GM10266 (cell line): ENCODE measurements at regions not wholly inside any gene's neighbourhood (a gene's known extent, or its start where the extent isn't known, plus 50 kb on each side); places are given as distances from the start of the nearest gene placed in this dataset.

ENCODE experiments used
- DNase-seq: peaks from one replicate; pipeline ENCODE4 v3.0.0; 2012; ENCODE audit errors: extremely low spot score
- TF ChIP-seq, protein P1 (sequence below): IDR thresholded peaks from 2 replicates; pipeline ENCODE4 v1.5.1; 2012; ENCODE audit warnings: mild to moderate bottlenecking, low read depth; ENCODE audit not compliant: control insufficient read depth, insufficient read depth; ENCODE audit errors: missing control alignments

DNA sequence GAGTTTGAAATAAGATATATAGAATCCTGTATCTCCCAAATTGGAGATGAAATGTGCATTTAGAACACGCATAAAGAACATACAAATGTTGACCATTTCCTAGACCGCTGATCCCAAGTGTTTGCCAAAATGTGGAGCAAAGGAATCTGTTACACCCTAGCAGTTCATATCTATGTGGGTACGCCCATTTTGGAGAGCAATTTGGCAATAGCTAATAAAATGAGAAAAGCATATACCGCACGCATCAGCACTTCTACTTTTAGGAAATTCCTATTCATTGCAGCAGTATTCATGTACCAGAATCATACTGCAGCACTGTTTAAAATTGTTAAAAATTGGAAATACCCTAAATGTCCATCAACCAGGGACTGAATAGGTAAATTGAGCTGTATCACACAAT is 937.8 kb downstream of the BCL11B start:
- TF ChIP-seq, protein P1, sequence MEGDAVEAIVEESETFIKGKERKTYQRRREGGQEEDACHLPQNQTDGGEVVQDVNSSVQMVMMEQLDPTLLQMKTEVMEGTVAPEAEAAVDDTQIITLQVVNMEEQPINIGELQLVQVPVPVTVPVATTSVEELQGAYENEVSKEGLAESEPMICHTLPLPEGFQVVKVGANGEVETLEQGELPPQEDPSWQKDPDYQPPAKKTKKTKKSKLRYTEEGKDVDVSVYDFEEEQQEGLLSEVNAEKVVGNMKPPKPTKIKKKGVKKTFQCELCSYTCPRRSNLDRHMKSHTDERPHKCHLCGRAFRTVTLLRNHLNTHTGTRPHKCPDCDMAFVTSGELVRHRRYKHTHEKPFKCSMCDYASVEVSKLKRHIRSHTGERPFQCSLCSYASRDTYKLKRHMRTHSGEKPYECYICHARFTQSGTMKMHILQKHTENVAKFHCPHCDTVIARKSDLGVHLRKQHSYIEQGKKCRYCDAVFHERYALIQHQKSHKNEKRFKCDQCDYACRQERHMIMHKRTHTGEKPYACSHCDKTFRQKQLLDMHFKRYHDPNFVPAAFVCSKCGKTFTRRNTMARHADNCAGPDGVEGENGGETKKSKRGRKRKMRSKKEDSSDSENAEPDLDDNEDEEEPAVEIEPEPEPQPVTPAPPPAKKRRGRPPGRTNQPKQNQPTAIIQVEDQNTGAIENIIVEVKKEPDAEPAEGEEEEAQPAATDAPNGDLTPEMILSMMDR, result no peak
- DNase-seq, result no peak

GRCh38 chr14:98341211-98341610 is 930.8 kb downstream of the BCL11B start:
- DNase-seq, result no peak
- TF ChIP-seq, protein P1, result no peak

DNA sequence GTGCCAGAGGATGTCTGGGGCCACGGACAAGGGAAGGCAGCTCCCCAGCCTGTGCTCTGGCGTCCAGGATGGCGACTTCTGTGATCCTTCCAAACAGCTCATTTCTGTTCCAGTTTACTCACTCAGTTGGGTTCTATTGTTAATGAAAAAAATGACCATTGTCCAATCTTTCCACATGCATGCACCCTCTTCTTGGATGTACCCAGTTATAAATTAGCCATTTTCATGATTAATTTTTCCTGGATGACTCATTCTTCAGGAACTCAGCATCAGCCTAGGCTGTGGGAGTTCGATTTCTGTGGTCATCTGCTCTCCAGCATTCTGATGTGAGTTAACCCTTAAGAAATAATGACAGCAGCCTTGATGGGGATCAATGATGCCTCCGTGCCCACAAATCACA is 926.8 kb downstream of the BCL11B start:
- TF ChIP-seq, protein P1, result no peak
- DNase-seq, result no peak

DNA sequence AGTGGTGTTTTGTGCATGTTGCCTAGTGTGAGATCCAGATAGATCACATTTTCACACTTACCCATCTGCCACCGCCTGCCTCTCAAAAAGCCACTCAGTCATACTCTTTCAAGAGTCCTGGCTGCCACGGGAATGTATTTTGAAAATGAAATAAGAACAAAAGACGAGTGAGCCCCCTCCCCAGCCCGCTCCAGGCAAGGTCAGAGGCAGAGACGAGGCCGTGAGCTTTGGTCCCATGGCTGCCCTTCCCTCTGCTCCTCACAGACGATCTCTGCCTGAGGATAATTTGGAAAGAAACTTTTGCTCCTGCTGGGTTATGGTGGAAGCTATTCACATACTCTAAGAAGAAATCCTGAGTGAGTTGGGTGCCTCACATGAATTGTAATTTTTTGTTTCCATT is 924.3 kb downstream of the BCL11B start:
- DNase-seq, result no peak
- TF ChIP-seq, protein P1, result no peak

DNA sequence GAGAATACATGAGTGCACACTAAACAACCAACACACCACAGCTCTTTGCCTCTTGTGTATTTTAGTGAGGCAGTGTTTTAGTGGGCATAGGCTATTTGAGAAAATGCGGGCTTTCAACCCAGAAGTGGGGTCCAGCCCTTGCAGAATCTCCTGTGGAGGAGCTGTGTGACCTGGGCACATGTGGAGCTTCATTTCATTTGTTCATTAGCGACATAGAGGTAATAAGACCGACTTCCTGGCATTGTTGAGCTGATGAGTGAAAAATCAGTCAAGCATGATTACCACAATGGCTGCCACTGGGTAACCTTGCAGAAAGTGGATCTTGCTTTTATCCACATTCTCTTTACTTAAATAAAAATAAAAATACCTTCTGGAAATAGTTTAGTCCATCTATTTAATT is 923.5 kb downstream of the BCL11B start:
- no peak for DNase-seq
- TF ChIP-seq, protein P1, result no peak

DNA sequence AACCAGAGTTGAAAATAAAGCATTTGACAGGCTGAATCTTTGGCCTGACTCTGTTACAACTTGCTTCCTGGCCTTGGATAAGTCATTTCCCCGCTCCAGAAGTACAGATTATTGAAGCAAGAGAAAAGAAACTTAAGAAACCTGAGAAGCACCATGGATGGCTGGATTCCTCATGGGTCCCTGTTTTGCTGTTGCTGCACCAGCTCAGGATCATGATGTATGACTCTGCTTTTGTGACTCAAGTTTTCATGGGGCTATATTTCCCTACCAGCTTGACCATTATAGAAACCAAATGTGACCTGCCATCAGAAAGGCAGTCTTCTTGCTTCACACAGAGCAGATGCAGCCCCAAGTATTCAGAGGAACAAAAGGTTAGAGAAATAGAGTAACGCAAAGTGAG is 921.8 kb downstream of the BCL11B start:
- no peak for DNase-seq
- TF ChIP-seq, protein P1, result no peak

GRCh38 chr14:98364961-98365360 is 907.0 kb downstream of the BCL11B start:
- TF ChIP-seq, protein P1, result no peak
- no peak for DNase-seq
